Transverse colon (tissue), 4 donors: ENCODE measurements at regions not wholly inside any gene's neighbourhood (a gene's known extent, or its start where the extent isn't known, plus 50 kb on each side); places are given as distances from the start of the nearest gene placed in this dataset.

ENCODE experiments used
- DNase-seq: peaks from one replicate; pipeline ENCODE4 v3.0.0-alpha.2; 2019
- H3K27ac ChIP-seq, 4 donors: fragments of 200-600 bp; sonication (generic); 2 replicates each; pipeline ENCODE4 v1.5.1; 2016 to 2018; ENCODE audit warnings: inconsistent platforms in 4 of 4
- H3K27me3 ChIP-seq: fragments of 200-600 bp; sonication (generic); 2 replicates; pipeline ENCODE4 v1.5.1; 2017; ENCODE audit warnings: inconsistent platforms
- H3K36me3 ChIP-seq, 4 donors: fragments of 200-600 bp; sonication (generic); 2 replicates each; pipeline ENCODE4 v1.5.1; 2017 to 2019; ENCODE audit warnings: inconsistent platforms in 4 of 4
- H3K4me1 ChIP-seq, 4 donors: fragments of 200-600 bp; sonication (generic); 2 replicates each; pipeline ENCODE4 v1.5.1; 2017 to 2020; ENCODE audit warnings: inconsistent platforms in 4 of 4
- H3K4me3 ChIP-seq, 4 donors: fragments of 200-600 bp; sonication (generic); 1 replicate in 1 of 4; 2 replicates in 3 of 4; pipeline versions ENCODE4 v1.5.1 to v1.6.1; 2017 to 2019; ENCODE audit warnings: inconsistent platforms in 4 of 4
- H3K9me3 ChIP-seq, 2 donors: fragments of 200-600 bp; sonication (generic); 2 replicates each; pipeline ENCODE4 v1.5.1; 2017 to 2019; ENCODE audit warnings: inconsistent platforms in 2 of 2
- CTCF ChIP-seq, 5 experiments: fragments of 200-600 bp in 3 of 5; fragments of 450-650 bp in 2 of 5; sonication (generic) in 3 of 5; IDR thresholded peaks; 1 replicate in 2 of 5; 2 replicates in 3 of 5; pipeline ENCODE4 v1.5.1; 2016 to 2017; ENCODE audit warnings: antibody characterized with exemption in 5 of 5, inconsistent platforms in 3 of 5, mild to moderate bottlenecking in 2 of 5, moderate library complexity in 1 of 5
- EP300 ChIP-seq: sonication (generic); formaldehyde crosslinking; IDR thresholded peaks from one replicate; pipeline ENCODE4 v1.6.1; 2017; ENCODE audit warnings: antibody characterized with exemption, low read depth
- POLR2A ChIP-seq: fragments of 450-650 bp; IDR thresholded peaks from one replicate; pipeline ENCODE4 v1.6.1; 2016; ENCODE audit warnings: antibody characterized with exemption, mild to moderate bottlenecking, moderate library complexity
- POLR2AphosphoS5 ChIP-seq, 3 donors: sonication (generic); formaldehyde crosslinking; IDR thresholded peaks; one replicate each; pipeline ENCODE4 v1.6.1; 2016; ENCODE audit warnings: antibody characterized with exemption in 3 of 3
- WGBS, 2 donors: methylation state at CpG; one replicate each; pipeline ENCODE4 v1.1.5; 2018; ENCODE audit warnings: low coverage in 1 of 2; 5-methylcytosine and 5-hydroxymethylcytosine counted together
- in situ Hi-C, 4 donors: fragments of 200-750 bp; cut with MboI; loops; one replicate each; pipeline versions ENCODE4 v1.15.0 to v1.15.1; 2017; ENCODE audit warnings: low sequenced_read_pairs in 3 of 4, low pct_ligation_motif_present in 1 of 4, low pct_unique_long_range_greater_than_20kb in 1 of 4
- intact Hi-C: fragments of 100-400 bp; cut with DNase I; formaldehyde crosslinking; loops from one replicate; pipeline ENCODE4 v1.15.1; 2023; ENCODE audit warnings: low total_unique reads

- in situ Hi-C loops (loop anchor here in 1 of 4 donors (25.0 kb wide), 1 partner anchor 89 kb away; no protein-coding TSS in a partner anchor), intact Hi-C loops (no loop called here)
- TF ChIP-seq POLR2A: no peak
- TF ChIP-seq CTCF (IDR thresholded peaks at IDR 0.05): no peak
- no peak for TF ChIP-seq POLR2AphosphoS5 (IDR thresholded peaks at IDR 0.05)
- no peak for TF ChIP-seq EP300
- Histone ChIP-seq H3K27ac (no peak overlapping the region), H3K9me3 (no peaks in the 10 kb centered on the region), H3K4me3 (no peak overlapping the region), H3K4me1 (no peaks in the 10 kb centered on the region), H3K36me3 (no peaks in the 10 kb centered on the region), H3K27me3 (no peaks in the 10 kb centered on the region)
- DNase-seq: no peak
- WGBS, 2 donors: 90% methylated on average over 1 of the region's 1 CpG
Measured at GRCh38 chr17:63173450-63173849, 207.4 kb downstream of the TANC2 start.

- no peak for TF ChIP-seq POLR2A
- TF ChIP-seq CTCF (IDR thresholded peaks at IDR 0.05): no peak
- no peak for TF ChIP-seq EP300
- no peak for TF ChIP-seq POLR2AphosphoS5 (IDR thresholded peaks at IDR 0.05)
- H3K4me3 ChIP-seq: no peak overlapping the region
- no peak for DNase-seq
- no peaks in the 10 kb centered on the region for H3K27me3 ChIP-seq
- no peak overlapping the region for H3K27ac ChIP-seq
- no peaks in the 10 kb centered on the region for H3K36me3 ChIP-seq
- 88% methylated on average over 1 of the region's 1 CpG for WGBS, 2 donors
- no peaks in the 10 kb centered on the region for H3K9me3 ChIP-seq
- in situ Hi-C loops (loop anchor here in 1 of 4 donors (25.0 kb wide), 1 partner anchor 88 kb away; no protein-coding TSS in a partner anchor), intact Hi-C loops (no loop called here)
- H3K4me1 ChIP-seq: no peaks in the 10 kb centered on the region
Measured at GRCh38 chr17:63173903-63174302, 207.9 kb downstream of the TANC2 start.

- no peak for TF ChIP-seq POLR2AphosphoS5 (IDR thresholded peaks at IDR 0.05)
- no peak for TF ChIP-seq POLR2A
- no peak for TF ChIP-seq CTCF (IDR thresholded peaks at IDR 0.05)
- no peak for TF ChIP-seq EP300
- DNase-seq: no peak
- Histone ChIP-seq H3K4me1 (no peaks in the 10 kb centered on the region), H3K27me3 (no peaks in the 10 kb centered on the region), H3K27ac (no peak overlapping the region), H3K4me3 (no peak overlapping the region), H3K36me3 (no peaks in the 10 kb centered on the region), H3K9me3 (no peaks in the 10 kb centered on the region)
- in situ Hi-C loops: no loop called here
- intact Hi-C loops: no loop called here
- WGBS, 2 donors: 45 to 58% methylated on average over 2 of the region's 2 CpGs
Measured at GRCh38 chr17:63178530-63178929, 212.5 kb downstream of the TANC2 start.

GRCh38 chr17:63181856-63182255, 215.8 kb downstream of the TANC2 start:
- no peaks in the 10 kb centered on the region for H3K4me1 ChIP-seq
- intact Hi-C loops (no loop called here), in situ Hi-C loops (no loop called here)
- no peaks in the 10 kb centered on the region for H3K9me3 ChIP-seq
- H3K27me3 ChIP-seq: no peaks in the 10 kb centered on the region
- no peak overlapping the region for H3K4me3 ChIP-seq
- no peak overlapping the region for H3K27ac ChIP-seq
- TF ChIP-seq EP300: no peak
- TF ChIP-seq POLR2A: no peak
- TF ChIP-seq POLR2AphosphoS5 (IDR thresholded peaks at IDR 0.05): no peak
- TF ChIP-seq CTCF (IDR thresholded peaks at IDR 0.05): no peak
- WGBS, 2 donors: 90 to 92% methylated on average over 5 to 6 of the region's 6 CpGs
- DNase-seq: no peak
- no peaks in the 10 kb centered on the region for H3K36me3 ChIP-seq
